ENCODE measurements at regions not wholly inside any gene's neighbourhood (a gene's known extent, or its start where the extent isn't known, plus 50 kb on each side); places are given as distances from the start of the nearest gene placed in this dataset.

DNA sequence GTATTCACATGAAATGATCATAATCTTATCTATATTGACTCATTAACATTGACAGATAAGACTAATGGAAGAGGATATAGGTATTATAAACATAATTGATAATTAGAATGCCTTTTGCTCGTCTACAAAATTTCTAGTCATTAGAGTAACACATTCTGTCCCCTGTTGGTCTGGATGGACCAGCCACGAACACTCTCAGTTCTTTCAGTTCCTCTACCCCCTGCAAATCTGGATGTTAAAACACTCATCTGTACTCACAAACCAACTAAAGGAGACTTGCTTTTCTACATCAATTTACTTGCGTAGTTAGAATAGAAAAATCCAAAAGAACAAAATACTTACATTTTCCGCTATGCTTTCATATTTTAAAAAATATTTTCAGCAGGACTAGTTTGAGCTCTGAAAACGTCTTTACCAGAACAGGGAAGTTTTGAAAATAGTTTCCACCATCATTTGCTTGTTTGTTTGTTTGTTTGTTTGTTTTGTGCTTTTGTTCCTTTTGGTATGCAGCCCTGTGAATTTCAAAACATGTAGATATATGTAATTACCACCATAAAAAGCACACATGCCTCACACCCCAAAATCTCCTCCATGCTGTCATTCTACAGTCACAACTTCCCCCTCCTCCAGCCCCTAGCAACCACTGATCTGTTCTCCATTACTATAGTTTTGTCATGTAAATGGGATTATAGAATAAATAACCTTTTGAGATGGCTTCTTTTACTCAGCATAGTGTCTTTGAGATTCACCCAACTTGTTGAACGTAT is 103.8 kb downstream of the FZD1 start:
- Histone ChIP-seq H3K27me3 (ENCODE audit: control insufficient read depth, insufficient read depth, low read length) (no peaks in the 10 kb centered on the region), H3K4me3 (ENCODE audit: low read depth in 2 of 2, low read length in 2 of 2) (no peak overlapping the region), H3K4me1 (ENCODE audit: control insufficient read depth, insufficient read depth, low read length) (no peaks in the 10 kb centered on the region), H3K9me3 (ENCODE audit: control insufficient read depth, insufficient read depth, low read depth, low read length) (no peaks in the 10 kb centered on the region), H3K36me3 (ENCODE audit: control insufficient read depth, insufficient read depth, low read length) (no peaks in the 10 kb centered on the region), H3K27ac (ENCODE audit: low read length) (no peak overlapping the region)
- in situ Hi-C loops (cut with HindIII; ENCODE audit: low pct_unique_long_range_greater_than_20kb, low sequenced_read_pairs) (no loop called here), intact Hi-C loops (cut with micrococcal nuclease; ENCODE audit: unreplicated experiment) (no loop called here)
- ChIA-PET POLR2A (no interaction called here), CTCF (no interaction called here)
- no TSS peak for BruUV-seq (replicated peaks)
- ATAC-seq (no peak), DNase-seq (ENCODE audit: low read depth, low spot score) (no peak)
- TF ChIP-seq POLR2AphosphoS5 (IDR thresholded peaks at IDR 0.05; ENCODE audit: low read depth, low read length) (no peak), SIN3A (IDR thresholded peaks at IDR 0.05; ENCODE audit: borderline replicate concordance, insufficient read depth, low read depth, low read length) (no peak), TCF7L2 (IDR thresholded peaks at IDR 0.05; ENCODE audit: low read depth, low read length) (no peak)
- TF ChIP-seq, protein P1, sequence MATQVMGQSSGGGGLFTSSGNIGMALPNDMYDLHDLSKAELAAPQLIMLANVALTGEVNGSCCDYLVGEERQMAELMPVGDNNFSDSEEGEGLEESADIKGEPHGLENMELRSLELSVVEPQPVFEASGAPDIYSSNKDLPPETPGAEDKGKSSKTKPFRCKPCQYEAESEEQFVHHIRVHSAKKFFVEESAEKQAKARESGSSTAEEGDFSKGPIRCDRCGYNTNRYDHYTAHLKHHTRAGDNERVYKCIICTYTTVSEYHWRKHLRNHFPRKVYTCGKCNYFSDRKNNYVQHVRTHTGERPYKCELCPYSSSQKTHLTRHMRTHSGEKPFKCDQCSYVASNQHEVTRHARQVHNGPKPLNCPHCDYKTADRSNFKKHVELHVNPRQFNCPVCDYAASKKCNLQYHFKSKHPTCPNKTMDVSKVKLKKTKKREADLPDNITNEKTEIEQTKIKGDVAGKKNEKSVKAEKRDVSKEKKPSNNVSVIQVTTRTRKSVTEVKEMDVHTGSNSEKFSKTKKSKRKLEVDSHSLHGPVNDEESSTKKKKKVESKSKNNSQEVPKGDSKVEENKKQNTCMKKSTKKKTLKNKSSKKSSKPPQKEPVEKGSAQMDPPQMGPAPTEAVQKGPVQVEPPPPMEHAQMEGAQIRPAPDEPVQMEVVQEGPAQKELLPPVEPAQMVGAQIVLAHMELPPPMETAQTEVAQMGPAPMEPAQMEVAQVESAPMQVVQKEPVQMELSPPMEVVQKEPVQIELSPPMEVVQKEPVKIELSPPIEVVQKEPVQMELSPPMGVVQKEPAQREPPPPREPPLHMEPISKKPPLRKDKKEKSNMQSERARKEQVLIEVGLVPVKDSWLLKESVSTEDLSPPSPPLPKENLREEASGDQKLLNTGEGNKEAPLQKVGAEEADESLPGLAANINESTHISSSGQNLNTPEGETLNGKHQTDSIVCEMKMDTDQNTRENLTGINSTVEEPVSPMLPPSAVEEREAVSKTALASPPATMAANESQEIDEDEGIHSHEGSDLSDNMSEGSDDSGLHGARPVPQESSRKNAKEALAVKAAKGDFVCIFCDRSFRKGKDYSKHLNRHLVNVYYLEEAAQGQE (IDR thresholded peaks at IDR 0.05; ENCODE audit: insufficient read depth in 1 of 2, low read depth in 2 of 2, low read length in 1 of 2): no peak
- TF ChIP-seq, protein P2, sequence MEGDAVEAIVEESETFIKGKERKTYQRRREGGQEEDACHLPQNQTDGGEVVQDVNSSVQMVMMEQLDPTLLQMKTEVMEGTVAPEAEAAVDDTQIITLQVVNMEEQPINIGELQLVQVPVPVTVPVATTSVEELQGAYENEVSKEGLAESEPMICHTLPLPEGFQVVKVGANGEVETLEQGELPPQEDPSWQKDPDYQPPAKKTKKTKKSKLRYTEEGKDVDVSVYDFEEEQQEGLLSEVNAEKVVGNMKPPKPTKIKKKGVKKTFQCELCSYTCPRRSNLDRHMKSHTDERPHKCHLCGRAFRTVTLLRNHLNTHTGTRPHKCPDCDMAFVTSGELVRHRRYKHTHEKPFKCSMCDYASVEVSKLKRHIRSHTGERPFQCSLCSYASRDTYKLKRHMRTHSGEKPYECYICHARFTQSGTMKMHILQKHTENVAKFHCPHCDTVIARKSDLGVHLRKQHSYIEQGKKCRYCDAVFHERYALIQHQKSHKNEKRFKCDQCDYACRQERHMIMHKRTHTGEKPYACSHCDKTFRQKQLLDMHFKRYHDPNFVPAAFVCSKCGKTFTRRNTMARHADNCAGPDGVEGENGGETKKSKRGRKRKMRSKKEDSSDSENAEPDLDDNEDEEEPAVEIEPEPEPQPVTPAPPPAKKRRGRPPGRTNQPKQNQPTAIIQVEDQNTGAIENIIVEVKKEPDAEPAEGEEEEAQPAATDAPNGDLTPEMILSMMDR (IDR thresholded peaks at IDR 0.05): no peak

DNA sequence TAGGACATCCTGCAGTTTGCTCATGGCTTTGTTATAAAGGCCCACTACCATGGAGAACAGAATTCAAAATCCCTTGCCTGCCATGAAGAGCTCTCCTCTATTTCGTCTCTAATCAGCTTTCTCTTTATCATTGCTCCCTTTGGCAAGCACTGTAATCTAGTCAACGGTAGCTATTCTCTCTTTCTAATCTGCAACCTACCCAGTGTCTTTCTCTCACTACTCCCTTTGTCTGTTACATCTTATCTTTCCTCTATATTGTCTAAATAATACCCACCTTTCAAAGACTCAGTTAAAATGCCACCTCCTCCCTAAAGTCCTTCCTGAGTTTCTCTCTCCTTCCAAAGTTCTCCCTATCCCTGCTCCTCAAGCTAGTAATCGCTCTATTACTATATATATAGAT is 108.1 kb downstream of the FZD1 start:
- no peak overlapping the region for H3K4me3 ChIP-seq (ENCODE audit: low read depth in 2 of 2, low read length in 2 of 2)
- no peaks in the 10 kb centered on the region for H3K36me3 ChIP-seq (ENCODE audit: control insufficient read depth, insufficient read depth, low read length)
- DNase-seq (ENCODE audit: low read depth, low spot score): no peak
- POLR2A ChIA-PET: no interaction called here
- CTCF ChIA-PET: no interaction called here
- no peak overlapping the region for H3K27ac ChIP-seq (ENCODE audit: low read length)
- H3K4me1 ChIP-seq (ENCODE audit: control insufficient read depth, insufficient read depth, low read length): no peaks in the 10 kb centered on the region
- in situ Hi-C loops (cut with HindIII; ENCODE audit: low pct_unique_long_range_greater_than_20kb, low sequenced_read_pairs) (no loop called here), intact Hi-C loops (cut with micrococcal nuclease; ENCODE audit: unreplicated experiment) (no loop called here)
- no peaks in the 10 kb centered on the region for H3K9me3 ChIP-seq (ENCODE audit: control insufficient read depth, insufficient read depth, low read depth, low read length)
- ATAC-seq: no peak
- TF ChIP-seq POLR2AphosphoS5 (IDR thresholded peaks at IDR 0.05; ENCODE audit: low read depth, low read length) (no peak), TCF7L2 (IDR thresholded peaks at IDR 0.05; ENCODE audit: low read depth, low read length) (no peak), SIN3A (IDR thresholded peaks at IDR 0.05; ENCODE audit: borderline replicate concordance, insufficient read depth, low read depth, low read length) (no peak)
- TF ChIP-seq, protein P2 (IDR thresholded peaks at IDR 0.05): no peak
- TF ChIP-seq, protein P1 (IDR thresholded peaks at IDR 0.05; ENCODE audit: insufficient read depth in 1 of 2, low read depth in 2 of 2, low read length in 1 of 2): no peak
- BruUV-seq (replicated peaks): no TSS peak
- H3K27me3 ChIP-seq (ENCODE audit: control insufficient read depth, insufficient read depth, low read length): no peaks in the 10 kb centered on the region

Data from Panc1 (cell line).